ENCODE measurements at regions not wholly inside any gene's neighbourhood (a gene's known extent, or its start where the extent isn't known, plus 50 kb on each side); places are given as distances from the start of the nearest gene placed in this dataset.

DNA sequence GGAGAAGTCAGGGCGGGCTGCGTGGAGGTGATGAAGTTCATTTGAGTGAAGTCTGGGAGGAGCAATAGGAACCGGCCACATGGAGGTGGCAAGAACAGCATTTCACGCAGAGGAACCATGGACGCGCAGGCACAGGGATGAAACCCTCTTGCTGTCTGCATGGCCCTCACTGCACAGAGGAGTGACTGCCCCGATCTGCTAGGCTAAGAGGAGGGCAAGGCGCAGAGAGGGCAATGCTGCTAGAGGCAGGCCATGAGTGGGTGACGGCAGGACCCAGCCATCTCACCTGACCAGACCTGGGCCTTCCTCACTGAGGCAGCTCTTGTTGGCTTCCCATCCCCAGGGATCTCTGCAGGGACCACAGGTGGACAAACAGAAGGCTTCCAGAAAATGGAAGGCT lies 90.3 kb downstream of the BARX1 start:
- BruUV-seq (replicated peaks): no TSS peak
- RAD21 ChIA-PET (ENCODE audit: unreplicated experiment): no interaction called here
- TF ChIP-seq, protein P1, sequence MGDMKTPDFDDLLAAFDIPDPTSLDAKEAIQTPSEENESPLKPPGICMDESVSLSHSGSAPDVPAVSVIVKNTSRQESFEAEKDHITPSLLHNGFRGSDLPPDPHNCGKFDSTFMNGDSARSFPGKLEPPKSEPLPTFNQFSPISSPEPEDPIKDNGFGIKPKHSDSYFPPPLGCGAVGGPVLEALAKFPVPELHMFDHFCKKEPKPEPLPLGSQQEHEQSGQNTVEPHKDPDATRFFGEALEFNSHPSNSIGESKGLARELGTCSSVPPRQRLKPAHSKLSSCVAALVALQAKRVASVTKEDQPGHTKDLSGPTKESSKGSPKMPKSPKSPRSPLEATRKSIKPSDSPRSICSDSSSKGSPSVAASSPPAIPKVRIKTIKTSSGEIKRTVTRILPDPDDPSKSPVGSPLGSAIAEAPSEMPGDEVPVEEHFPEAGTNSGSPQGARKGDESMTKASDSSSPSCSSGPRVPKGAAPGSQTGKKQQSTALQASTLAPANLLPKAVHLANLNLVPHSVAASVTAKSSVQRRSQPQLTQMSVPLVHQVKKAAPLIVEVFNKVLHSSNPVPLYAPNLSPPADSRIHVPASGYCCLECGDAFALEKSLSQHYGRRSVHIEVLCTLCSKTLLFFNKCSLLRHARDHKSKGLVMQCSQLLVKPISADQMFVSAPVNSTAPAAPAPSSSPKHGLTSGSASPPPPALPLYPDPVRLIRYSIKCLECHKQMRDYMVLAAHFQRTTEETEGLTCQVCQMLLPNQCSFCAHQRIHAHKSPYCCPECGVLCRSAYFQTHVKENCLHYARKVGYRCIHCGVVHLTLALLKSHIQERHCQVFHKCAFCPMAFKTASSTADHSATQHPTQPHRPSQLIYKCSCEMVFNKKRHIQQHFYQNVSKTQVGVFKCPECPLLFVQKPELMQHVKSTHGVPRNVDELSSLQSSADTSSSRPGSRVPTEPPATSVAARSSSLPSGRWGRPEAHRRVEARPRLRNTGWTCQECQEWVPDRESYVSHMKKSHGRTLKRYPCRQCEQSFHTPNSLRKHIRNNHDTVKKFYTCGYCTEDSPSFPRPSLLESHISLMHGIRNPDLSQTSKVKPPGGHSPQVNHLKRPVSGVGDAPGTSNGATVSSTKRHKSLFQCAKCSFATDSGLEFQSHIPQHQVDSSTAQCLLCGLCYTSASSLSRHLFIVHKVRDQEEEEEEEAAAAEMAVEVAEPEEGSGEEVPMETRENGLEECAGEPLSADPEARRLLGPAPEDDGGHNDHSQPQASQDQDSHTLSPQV (IDR thresholded peaks at IDR 0.05): no peak
- TF ChIP-seq CBX3 (IDR thresholded peaks at IDR 0.05; ENCODE audit: borderline replicate concordance, low read depth): no peak
- no peak for TF ChIP-seq MYB (IDR thresholded peaks at IDR 0.05; ENCODE audit: borderline replicate concordance, low read depth, low read length)
- no peak for TF ChIP-seq NRF1 (conservative IDR thresholded peaks at IDR 0.05; ENCODE audit: low read depth, low read length)
- TF ChIP-seq HDGF (IDR thresholded peaks at IDR 0.05): no peak
- TF ChIP-seq, protein P2, sequence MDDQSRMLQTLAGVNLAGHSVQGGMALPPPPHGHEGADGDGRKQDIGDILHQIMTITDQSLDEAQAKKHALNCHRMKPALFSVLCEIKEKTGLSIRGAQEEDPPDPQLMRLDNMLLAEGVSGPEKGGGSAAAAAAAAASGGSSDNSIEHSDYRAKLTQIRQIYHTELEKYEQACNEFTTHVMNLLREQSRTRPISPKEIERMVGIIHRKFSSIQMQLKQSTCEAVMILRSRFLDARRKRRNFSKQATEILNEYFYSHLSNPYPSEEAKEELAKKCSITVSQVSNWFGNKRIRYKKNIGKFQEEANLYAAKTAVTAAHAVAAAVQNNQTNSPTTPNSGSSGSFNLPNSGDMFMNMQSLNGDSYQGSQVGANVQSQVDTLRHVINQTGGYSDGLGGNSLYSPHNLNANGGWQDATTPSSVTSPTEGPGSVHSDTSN (IDR thresholded peaks at IDR 0.05; ENCODE audit: insufficient replicate concordance, low read depth, low read length): no peak
- TF ChIP-seq, protein P3, sequence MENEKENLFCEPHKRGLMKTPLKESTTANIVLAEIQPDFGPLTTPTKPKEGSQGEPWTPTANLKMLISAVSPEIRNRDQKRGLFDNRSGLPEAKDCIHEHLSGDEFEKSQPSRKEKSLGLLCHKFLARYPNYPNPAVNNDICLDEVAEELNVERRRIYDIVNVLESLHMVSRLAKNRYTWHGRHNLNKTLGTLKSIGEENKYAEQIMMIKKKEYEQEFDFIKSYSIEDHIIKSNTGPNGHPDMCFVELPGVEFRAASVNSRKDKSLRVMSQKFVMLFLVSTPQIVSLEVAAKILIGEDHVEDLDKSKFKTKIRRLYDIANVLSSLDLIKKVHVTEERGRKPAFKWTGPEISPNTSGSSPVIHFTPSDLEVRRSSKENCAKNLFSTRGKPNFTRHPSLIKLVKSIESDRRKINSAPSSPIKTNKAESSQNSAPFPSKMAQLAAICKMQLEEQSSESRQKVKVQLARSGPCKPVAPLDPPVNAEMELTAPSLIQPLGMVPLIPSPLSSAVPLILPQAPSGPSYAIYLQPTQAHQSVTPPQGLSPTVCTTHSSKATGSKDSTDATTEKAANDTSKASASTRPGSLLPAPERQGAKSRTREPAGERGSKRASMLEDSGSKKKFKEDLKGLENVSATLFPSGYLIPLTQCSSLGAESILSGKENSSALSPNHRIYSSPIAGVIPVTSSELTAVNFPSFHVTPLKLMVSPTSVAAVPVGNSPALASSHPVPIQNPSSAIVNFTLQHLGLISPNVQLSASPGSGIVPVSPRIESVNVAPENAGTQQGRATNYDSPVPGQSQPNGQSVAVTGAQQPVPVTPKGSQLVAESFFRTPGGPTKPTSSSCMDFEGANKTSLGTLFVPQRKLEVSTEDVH (IDR thresholded peaks at IDR 0.05; ENCODE audit: low read depth, partially characterized antibody): no peak
- TF ChIP-seq POLR2AphosphoS5 (IDR thresholded peaks at IDR 0.05; ENCODE audit: low read length): no peak
- TF ChIP-seq CBX5 (IDR thresholded peaks at IDR 0.05; ENCODE audit: low read depth): no peak
- TF ChIP-seq FOXK2 (IDR thresholded peaks at IDR 0.05): no peak
- TF ChIP-seq, protein P4, sequence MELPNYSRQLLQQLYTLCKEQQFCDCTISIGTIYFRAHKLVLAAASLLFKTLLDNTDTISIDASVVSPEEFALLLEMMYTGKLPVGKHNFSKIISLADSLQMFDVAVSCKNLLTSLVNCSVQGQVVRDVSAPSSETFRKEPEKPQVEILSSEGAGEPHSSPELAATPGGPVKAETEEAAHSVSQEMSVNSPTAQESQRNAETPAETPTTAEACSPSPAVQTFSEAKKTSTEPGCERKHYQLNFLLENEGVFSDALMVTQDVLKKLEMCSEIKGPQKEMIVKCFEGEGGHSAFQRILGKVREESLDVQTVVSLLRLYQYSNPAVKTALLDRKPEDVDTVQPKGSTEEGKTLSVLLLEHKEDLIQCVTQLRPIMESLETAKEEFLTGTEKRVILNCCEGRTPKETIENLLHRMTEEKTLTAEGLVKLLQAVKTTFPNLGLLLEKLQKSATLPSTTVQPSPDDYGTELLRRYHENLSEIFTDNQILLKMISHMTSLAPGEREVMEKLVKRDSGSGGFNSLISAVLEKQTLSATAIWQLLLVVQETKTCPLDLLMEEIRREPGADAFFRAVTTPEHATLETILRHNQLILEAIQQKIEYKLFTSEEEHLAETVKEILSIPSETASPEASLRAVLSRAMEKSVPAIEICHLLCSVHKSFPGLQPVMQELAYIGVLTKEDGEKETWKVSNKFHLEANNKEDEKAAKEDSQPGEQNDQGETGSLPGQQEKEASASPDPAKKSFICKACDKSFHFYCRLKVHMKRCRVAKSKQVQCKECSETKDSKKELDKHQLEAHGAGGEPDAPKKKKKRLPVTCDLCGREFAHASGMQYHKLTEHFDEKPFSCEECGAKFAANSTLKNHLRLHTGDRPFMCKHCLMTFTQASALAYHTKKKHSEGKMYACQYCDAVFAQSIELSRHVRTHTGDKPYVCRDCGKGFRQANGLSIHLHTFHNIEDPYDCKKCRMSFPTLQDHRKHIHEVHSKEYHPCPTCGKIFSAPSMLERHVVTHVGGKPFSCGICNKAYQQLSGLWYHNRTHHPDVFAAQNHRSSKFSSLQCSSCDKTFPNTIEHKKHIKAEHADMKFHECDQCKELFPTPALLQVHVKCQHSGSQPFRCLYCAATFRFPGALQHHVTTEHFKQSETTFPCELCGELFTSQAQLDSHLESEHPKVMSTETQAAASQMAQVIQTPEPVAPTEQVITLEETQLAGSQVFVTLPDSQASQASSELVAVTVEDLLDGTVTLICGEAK (IDR thresholded peaks at IDR 0.05; ENCODE audit: borderline replicate concordance): no peak
- no peak for TF ChIP-seq NFYB (IDR thresholded peaks at IDR 0.05; ENCODE audit: insufficient read depth, low read depth, low read length)
- TF ChIP-seq PAX5 (IDR thresholded peaks at IDR 0.05; ENCODE audit: borderline replicate concordance, low read depth, low read length): no peak

More for the DNA sequence above, 90.3 kb downstream of the BARX1 start:
- ATAC-seq (no peak), DNase-seq (ENCODE audit: low read depth, low spot score) (no peak), FAIRE-seq (no peak)
- Histone ChIP-seq H3K9me3 (replicated peaks; ENCODE audit: control insufficient read depth, insufficient read depth, low read length) (no peaks in the 10 kb centered on the region), H3K79me2 (ENCODE audit: control insufficient read depth, insufficient read depth, low read length) (no peaks in the 10 kb centered on the region), H3K27me3 (replicated peaks in 1 of 2; ENCODE audit: control insufficient read depth in 2 of 2, insufficient read depth in 2 of 2, low read length in 1 of 2) (no peaks in the 10 kb centered on the region; a peak in 1 of 4 replicates), H3K36me3 (ENCODE audit: control insufficient read depth in 2 of 2, insufficient read depth in 2 of 2, low read length in 1 of 2) (no peaks in the 10 kb centered on the region), H3K9ac (ENCODE audit: control insufficient read depth, insufficient read depth, low read length) (no peak overlapping the region), H3K27ac (ENCODE audit: control insufficient read depth, insufficient read depth) (no peak overlapping the region), H4K20me1 (ENCODE audit: control insufficient read depth, insufficient read depth) (no peaks in the 10 kb centered on the region), H2AFZ (ENCODE audit: control insufficient read depth, low read depth, low read length) (no peak overlapping the region), H3K4me1 (ENCODE audit: control insufficient read depth, insufficient read depth, low read length) (no peaks in the 10 kb centered on the region), H3K4me3 (no peak overlapping the region), H3K4me2 (ENCODE audit: control insufficient read depth, insufficient read depth) (no peak overlapping the region)
- in situ Hi-C loops (cut with MboI) (no loop called here), intact Hi-C loops (cut with micrococcal nuclease; ENCODE audit: unreplicated experiment) (no loop called here)
- CTCF ChIA-PET: no interaction called here
- SMC1A ChIA-PET (ENCODE audit: uncharacterized antibody, unreplicated experiment): no interaction called here
- WGBS (ENCODE audit: insufficient coverage, insufficient replicate concordance, low lambda C conversion rate, missing lambda C conversion rate): 60% methylated on average over 9 of the region's 9 CpGs
- POLR2A ChIA-PET: no interaction called here
